HG02884 (cell line): ENCODE measurements at regions not wholly inside any gene's neighbourhood (a gene's known extent, or its start where the extent isn't known, plus 50 kb on each side); places are given as distances from the start of the nearest gene placed in this dataset.

Experiments
- ATAC-seq: cut with Tn5 transposase; IDR thresholded peaks from one replicate; pipeline ENCODE4 v1.9.1; 2021; ENCODE audit warnings: mild to moderate bottlenecking, moderate library complexity; ENCODE audit not compliant: unreplicated experiment

- no peak for ATAC-seq
Observed at GRCh38 chrX:42098900-42099299, 175.5 kb upstream of the CASK start.

- no peak for ATAC-seq
Observed at GRCh38 chrX:42097486-42097885, 174.1 kb upstream of the CASK start.

- ATAC-seq = no peak
Observed at GRCh38 chrX:42096265-42096920, 173.0 kb upstream of the CASK start.

- no peak for ATAC-seq
Observed at GRCh38 chrX:42094218-42094617, 170.9 kb upstream of the CASK start.

- ATAC-seq = no peak
Observed at GRCh38 chrX:42093756-42094155, 170.4 kb upstream of the CASK start.

GRCh38 chrX:42090395-42090794 is 167.0 kb upstream of the CASK start:
- no peak for ATAC-seq

- no peak for ATAC-seq
Observed at GRCh38 chrX:42089031-42089430, 165.7 kb upstream of the CASK start.

GRCh38 chrX:42087960-42088359 is 164.6 kb upstream of the CASK start:
- ATAC-seq = no peak

GRCh38 chrX:42085836-42086235 is 162.5 kb upstream of the CASK start:
- ATAC-seq = no peak

GRCh38 chrX:42079968-42080367 is 156.6 kb upstream of the CASK start:
- no peak for ATAC-seq

GRCh38 chrX:42077675-42078074 is 154.3 kb upstream of the CASK start:
- no peak for ATAC-seq

GRCh38 chrX:42075032-42075431 is 151.7 kb upstream of the CASK start:
- no peak for ATAC-seq

GRCh38 chrX:42073448-42073847 is 150.1 kb upstream of the CASK start:
- no peak for ATAC-seq

GRCh38 chrX:42070866-42071265 is 147.5 kb upstream of the CASK start:
- no peak for ATAC-seq

GRCh38 chrX:42054256-42054655 is 130.9 kb upstream of the CASK start:
- no peak for ATAC-seq

- ATAC-seq = no peak
Observed at GRCh38 chrX:42050345-42050744, 127.0 kb upstream of the CASK start.

- ATAC-seq = no peak
Observed at GRCh38 chrX:42047886-42048285, 124.5 kb upstream of the CASK start.

GRCh38 chrX:42028109-42028508 is 104.8 kb upstream of the CASK start:
- no peak for ATAC-seq

- ATAC-seq = no peak
Observed at GRCh38 chrX:42027367-42028000, 104.1 kb upstream of the CASK start.

- ATAC-seq = no peak
Observed at GRCh38 chrX:42025861-42026260, 102.5 kb upstream of the CASK start.

GRCh38 chrX:42023122-42023521 is 99.8 kb upstream of the CASK start:
- no peak for ATAC-seq

GRCh38 chrX:42022158-42022557 is 98.8 kb upstream of the CASK start:
- no peak for ATAC-seq

GRCh38 chrX:42021058-42021457 is 97.7 kb upstream of the CASK start:
- ATAC-seq = no peak
